Omental fat pad (tissue), 3 donors: ENCODE measurements at regions not wholly inside any gene's neighbourhood (a gene's known extent, or its start where the extent isn't known, plus 50 kb on each side); places are given as distances from the start of the nearest gene placed in this dataset.

Experiments used
- ATAC-seq: fragments of 150-250 bp; one replicate; pipeline ENCODE4 v1.9.1; 2016; ENCODE audit warnings: mild to moderate bottlenecking, moderate library complexity; ENCODE audit not compliant: low FRiP score
- DNase-seq: peaks from one replicate; pipeline ENCODE4 v3.0.0-alpha.2; 2019; ENCODE audit warnings: low spot score
- TF ChIP-seq, protein P1 (sequence below), 3 donors: fragments of 450-650 bp; IDR thresholded peaks; one replicate each; pipeline ENCODE4 v1.5.1; 2016 to 2017; ENCODE audit warnings: antibody characterized with exemption in 3 of 3, mild to moderate bottlenecking in 3 of 3, moderate library complexity in 2 of 3

DNA sequence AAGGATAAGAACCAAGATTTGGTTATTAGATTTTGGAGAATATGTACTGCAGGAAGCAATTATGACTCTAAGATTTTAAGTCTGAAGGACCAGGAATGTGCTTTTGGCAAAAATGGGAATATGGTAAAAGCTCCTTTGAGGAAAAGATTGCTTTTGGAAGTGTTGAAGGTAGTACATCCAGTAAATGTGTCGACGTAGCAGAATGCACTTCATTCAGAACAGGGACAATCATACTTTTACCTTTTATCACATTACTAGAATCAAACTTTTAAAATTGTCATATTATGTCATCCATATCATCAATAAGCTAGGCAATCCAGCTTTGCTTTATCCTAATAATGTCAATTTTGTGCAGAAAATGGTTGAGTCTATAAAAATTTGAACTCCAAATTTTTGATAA is 74.3 kb upstream of the MSTN start:
- no peak for DNase-seq
- no peak for ATAC-seq
- TF ChIP-seq, protein P1, sequence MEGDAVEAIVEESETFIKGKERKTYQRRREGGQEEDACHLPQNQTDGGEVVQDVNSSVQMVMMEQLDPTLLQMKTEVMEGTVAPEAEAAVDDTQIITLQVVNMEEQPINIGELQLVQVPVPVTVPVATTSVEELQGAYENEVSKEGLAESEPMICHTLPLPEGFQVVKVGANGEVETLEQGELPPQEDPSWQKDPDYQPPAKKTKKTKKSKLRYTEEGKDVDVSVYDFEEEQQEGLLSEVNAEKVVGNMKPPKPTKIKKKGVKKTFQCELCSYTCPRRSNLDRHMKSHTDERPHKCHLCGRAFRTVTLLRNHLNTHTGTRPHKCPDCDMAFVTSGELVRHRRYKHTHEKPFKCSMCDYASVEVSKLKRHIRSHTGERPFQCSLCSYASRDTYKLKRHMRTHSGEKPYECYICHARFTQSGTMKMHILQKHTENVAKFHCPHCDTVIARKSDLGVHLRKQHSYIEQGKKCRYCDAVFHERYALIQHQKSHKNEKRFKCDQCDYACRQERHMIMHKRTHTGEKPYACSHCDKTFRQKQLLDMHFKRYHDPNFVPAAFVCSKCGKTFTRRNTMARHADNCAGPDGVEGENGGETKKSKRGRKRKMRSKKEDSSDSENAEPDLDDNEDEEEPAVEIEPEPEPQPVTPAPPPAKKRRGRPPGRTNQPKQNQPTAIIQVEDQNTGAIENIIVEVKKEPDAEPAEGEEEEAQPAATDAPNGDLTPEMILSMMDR (IDR thresholded peaks at IDR 0.05): no peak

DNA sequence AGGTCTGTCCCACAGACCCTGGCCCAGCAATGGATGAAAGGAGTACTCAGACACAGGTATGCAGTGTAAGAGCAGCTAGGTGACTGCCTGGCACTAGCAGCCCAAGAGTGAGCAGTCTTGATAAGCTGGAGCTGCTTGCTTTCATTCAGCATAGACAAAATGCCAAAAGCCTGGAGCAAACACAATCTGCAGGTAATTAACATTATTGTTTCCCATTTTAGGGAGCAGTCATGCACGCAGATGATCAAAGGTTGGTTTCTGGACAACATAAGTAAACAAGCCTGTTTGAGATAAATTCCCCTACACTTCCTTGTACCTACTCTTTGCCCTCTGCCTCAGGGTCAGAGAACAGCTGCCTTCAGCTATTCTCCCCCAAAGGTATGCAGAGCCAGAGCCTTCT is 73.7 kb upstream of the MSTN start:
- no peak for DNase-seq
- TF ChIP-seq, protein P1 (IDR thresholded peaks at IDR 0.05): no peak
- ATAC-seq: no peak

DNA sequence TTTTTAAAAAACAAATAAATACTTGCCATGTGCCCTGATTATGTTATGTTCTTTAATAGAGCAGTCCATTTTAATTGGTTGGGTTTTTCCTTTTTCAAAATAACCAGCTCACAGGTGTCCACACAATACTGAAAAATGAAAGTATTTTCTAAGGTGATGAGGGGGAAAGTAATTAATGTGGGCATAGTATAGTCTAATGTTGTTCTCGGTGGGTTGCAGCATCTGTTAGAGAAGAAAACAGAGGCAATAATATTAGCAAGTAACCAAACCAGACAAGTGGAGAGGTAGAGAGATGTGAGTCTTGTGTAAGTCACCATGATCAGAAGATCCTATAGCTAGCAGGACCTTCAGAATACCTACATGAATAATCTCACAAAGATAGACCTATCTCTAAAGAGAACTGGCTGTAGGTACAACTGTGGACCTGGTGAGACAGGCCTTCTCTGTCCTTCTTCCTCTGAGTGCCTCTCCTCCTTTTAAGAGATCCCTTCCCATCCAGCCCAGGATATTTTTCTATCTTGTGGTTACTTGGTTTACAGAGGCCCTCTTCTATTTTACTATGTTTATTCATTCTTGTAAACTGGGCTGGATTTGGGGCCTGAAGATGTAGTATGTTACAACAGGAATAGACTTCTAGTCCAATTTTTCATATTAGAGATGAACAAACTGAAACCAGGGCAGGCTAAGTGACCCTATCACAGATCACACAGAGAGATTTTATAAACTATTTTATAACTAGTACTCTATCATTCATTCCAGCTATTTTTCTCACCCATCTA is 67.1 kb upstream of the MSTN start:
- DNase-seq (no peak), ATAC-seq (no peak)
- TF ChIP-seq, protein P1 (IDR thresholded peaks at IDR 0.05): no peak

DNA sequence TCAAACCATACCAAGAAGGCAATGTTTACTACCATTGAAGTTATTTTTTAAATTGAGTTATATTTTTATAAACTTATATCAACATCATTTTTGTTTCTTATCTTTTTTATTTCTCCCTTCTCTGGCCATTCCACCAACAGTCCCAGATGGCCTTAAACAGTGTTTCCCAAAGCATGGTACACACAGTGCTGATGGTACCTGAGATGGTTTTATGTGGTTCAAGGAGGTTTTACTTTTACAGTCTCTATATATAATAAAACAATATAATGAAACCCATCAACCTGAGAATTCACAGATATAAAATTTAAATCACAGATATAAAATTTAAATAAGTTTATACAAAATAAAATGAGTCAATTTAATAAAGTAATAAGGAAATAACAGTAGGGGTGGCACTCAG is 65.1 kb upstream of the MSTN start:
- no peak for ATAC-seq
- DNase-seq: no peak
- TF ChIP-seq, protein P1 (IDR thresholded peaks at IDR 0.05): no peak

DNA sequence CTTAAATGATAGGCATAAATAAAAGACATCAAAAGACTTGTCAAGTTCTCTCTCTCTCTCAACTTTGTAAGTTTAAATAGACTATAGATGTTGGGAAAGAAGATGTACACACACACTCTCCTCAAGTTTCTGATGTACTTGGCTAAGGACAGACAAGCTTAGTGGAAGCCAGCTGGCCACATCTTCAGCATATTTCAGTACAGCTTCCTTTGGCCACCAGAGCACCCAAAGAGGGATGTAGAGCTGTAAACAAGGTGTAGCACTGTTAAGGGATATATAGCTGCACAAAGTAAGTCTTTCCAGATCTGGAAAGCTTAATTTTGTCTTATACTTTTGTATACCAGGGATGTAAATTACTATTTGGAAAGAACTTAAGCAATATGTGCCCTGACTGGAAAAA is 64.3 kb upstream of the MSTN start:
- ATAC-seq: no peak
- DNase-seq: no peak
- TF ChIP-seq, protein P1 (IDR thresholded peaks at IDR 0.05): no peak

DNA sequence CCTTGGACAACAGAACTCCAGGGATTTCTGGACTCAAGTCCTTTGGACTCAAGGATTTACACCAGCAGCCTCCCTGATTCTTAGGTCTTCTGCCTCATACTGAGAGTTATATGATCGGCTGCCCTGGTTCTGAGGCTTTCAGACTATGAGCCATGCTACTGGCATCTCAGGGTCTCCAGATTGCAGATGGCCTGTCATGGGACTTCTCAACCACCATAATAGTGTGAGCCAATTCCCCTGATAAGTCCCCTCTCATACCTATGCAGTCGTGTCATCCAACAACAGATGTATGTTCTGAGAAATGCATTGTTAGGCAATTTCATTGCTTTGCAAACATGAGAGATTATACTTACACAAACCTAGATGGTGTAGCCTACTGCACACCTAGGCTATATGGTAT is 61.4 kb upstream of the MSTN start:
- no peak for DNase-seq
- TF ChIP-seq, protein P1 (IDR thresholded peaks at IDR 0.05): no peak
- ATAC-seq: no peak

DNA sequence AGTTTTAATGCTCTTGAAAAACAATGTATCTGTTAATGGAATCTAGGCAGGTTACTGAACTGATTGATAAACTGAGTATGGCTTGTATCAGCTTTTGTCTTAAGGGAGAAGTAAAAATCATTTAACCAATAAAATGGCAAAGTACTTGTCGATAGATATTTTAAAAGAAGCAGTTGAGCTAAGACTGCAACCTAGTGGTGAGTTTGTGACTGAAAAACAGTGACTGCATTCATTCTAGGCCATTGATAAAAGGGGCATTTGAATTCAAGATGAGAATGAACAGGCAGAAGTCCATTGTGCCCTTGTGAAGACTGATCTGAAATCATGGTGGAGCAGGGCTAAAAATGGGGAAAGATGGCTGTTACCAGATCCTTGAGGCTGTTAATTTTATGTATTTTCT is 59.4 kb upstream of the MSTN start:
- DNase-seq (no peak), ATAC-seq (no peak)
- TF ChIP-seq, protein P1 (IDR thresholded peaks at IDR 0.05): no peak
